WI38 (cell line): ENCODE measurements at regions not wholly inside any gene's neighbourhood (a gene's known extent, or its start where the extent isn't known, plus 50 kb on each side); places are given as distances from the start of the nearest gene placed in this dataset.

Experiments
- H3K4me3 ChIP-seq: 2 replicates; pipeline ENCODE4 v1.5.1; 2011; ENCODE audit warnings: low read depth, mild to moderate bottlenecking, control low read depth, low read length
- CTCF ChIP-seq: IDR thresholded peaks from 2 replicates; pipeline ENCODE4 v1.5.1; 2012; ENCODE audit warnings: low read depth, mild to moderate bottlenecking, control low read depth, low read length

DNA sequence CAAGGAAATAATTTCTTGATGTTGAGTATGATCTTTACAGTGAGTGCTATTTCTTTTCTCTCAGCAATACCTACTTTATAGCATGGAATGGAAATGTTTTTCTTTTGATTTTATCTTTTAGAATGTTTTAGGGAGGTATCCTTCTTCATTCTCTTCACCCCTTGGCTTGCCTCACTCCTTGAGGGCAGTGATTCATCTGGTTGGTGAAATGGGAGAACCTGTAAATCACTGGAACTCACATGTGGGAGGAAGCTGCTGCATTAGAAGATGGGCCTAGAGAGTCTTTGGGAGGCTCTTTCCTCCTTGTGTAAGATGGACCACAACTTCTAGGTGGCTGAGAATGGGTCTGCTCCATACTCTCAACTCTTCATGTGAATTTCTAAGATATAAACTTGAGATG is 244.8 kb upstream of the SYNCRIP start:
- no peak for TF ChIP-seq CTCF
- no peak overlapping the region for H3K4me3 ChIP-seq

GRCh38 chr6:85868685-85869084 is 226.0 kb upstream of the SYNCRIP start:
- no peak for TF ChIP-seq CTCF
- H3K4me3 ChIP-seq, result no peak overlapping the region

DNA sequence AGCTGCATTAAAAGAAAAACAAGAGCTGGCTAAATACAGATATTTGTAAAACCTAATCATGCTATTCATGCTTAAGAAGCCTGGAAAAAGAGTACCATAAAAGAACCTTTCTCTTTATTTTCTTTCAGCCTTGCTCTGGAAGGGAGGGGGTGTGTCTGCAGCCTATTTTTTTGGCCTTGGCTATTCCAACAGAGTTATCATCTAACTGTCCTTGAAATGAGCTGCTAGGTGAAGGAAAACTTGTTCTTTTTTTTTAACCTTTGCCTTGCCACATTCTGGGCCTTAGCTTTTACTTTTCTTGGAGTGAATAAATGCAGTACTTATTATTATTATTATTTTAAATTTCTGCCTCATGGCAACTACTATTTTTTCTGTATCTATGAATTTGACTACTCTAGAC is 224.9 kb upstream of the SYNCRIP start:
- TF ChIP-seq CTCF, result no peak
- H3K4me3 ChIP-seq, result no peak overlapping the region

DNA sequence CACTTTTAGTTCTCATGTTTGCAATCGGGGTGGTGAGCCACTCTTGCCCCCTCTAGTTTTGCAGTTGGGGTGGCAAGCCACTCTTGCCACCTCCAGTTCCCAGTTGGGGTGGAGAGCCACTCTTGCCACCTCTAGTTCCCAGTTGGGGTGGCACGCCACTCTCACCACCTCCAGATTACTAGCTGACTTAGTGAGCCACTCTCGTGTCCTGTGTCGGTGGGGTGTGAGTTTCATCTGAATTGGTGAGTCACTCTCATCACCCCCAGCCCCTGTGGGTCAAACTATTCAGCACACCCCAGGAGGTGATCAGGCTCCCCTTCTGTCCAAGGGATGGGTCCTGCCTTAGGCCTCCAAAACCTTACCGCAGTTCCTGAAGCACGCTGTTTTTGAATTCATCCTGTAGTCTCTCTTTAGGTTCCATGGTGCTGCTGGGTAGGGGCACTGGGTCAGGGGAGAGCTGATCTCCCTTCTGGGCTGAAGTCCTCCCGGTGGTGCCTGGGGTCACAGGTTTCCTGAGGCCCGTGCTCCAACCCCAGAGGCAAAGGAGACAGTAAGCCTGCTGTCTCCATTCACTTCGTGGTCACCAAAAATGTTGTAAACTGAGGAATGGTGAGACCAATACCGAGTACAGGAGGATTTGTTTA is 224.2 kb upstream of the SYNCRIP start:
- H3K4me3 ChIP-seq, result no peak overlapping the region
- TF ChIP-seq CTCF, result no peak

GRCh38 chr6:85866370-85866730 is 223.7 kb upstream of the SYNCRIP start:
- peak overlapping the region; percentile 66 for H3K4me3 ChIP-seq
- TF ChIP-seq CTCF, result no peak

DNA sequence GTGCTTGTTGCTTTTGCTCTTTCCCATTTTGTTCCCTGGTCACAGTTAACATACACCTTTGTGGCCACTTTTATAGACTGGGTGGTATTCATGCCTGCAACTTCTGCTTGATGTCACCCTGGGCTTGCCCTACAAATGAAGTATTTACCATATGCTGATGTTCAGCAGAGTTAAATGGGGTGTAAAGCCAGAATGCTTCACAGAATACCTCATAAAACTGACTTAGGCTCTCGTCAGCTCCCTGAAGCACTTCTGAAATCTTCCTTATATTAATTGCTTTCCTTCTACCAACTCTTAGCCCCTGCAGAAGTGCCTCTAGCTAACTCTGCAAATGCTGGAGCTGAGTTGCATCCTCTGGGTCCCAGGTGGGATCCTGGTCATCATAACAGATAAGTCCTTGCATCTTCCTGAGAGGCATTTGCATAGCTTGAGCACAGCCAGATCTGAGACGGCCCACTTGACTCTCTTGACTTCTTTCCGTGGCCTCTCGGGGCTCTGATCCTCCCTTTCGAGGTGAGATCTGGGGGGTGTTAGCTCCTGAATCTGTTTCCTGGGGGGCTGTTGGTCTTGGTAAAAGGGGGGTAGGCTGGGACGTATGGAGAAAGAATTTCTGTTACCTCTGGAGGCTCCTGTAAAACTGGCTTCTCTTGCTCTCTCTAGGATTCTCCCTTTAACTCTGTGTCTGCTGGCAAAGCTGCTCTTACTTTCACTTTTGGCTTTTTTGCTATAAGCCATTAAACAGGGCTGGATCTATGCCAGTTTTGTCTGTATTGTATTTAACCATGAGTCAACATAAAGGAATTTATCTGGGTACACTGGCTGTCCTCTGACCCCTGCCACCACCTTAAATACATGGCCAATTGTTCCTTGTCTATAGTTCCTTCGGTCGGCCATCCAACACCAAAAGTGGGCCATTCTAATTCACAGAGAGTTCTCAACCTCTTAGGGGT is 223.0 kb upstream of the SYNCRIP start:
- TF ChIP-seq CTCF, result no peak
- H3K4me3 ChIP-seq, result peak overlapping the region; percentile 66
